SK-N-SH (cell line): ENCODE measurements at regions not wholly inside any gene's neighbourhood (a gene's known extent, or its start where the extent isn't known, plus 50 kb on each side); places are given as distances from the start of the nearest gene placed in this dataset.

ENCODE experiments used
- CTCF ChIA-PET: fragments of 300-600, 350-600 bp; formaldehyde crosslinking; extraction: SDS; loops from one replicate; lab custom pipeline; 2021; lab: Yijun Ruan, JAX
- POLR2A ChIA-PET: fragments of 350-600 bp; sonication (Branson Sonifier 250); formaldehyde crosslinking; extraction: SDS; loops from one replicate; lab custom pipeline; 2020; ENCODE audit warnings: antibody characterized with exemption, inconsistent platforms; lab: Yijun Ruan, JAX
- DNase-seq: peaks from one replicate; pipeline ENCODE4 v3.0.0; 2012
- H2AFZ ChIP-seq: fragments of 200-600 bp; sonication (generic); 2 replicates; pipeline ENCODE4 v1.8.1; 2016; ENCODE audit warnings: antibody characterized with exemption, mild to moderate bottlenecking, low read depth
- H3F3A ChIP-seq: fragments of 200-600 bp; sonication (generic); replicated peaks from 2 replicates; pipeline ENCODE3; 2016; ENCODE audit warnings: antibody characterized with exemption, mild to moderate bottlenecking; ENCODE audit not compliant: insufficient read depth
- H3K27ac ChIP-seq, 2 experiments: fragments of 200-500 bp in 1 of 2; fragments of 200-600 bp in 1 of 2; sonication (Bioruptor generic) in 1 of 2; sonication (generic), shearing (Covaris generic) in 1 of 2; 2 replicates each; pipeline versions ENCODE4 v1.5.1 to v1.6.1; 2014 to 2016; ENCODE audit warnings: low read depth in 2 of 2, inconsistent platforms in 1 of 2, low read length in 1 of 2, mild to moderate bottlenecking in 1 of 2, mixed read lengths in 1 of 2
- H3K27me3 ChIP-seq: fragments of 200-600 bp; sonication (generic), shearing (Covaris generic); 2 replicates; pipeline ENCODE4 v1.6.1; 2016; ENCODE audit warnings: mixed run types; ENCODE audit not compliant: insufficient read depth
- H3K36me3 ChIP-seq, 2 experiments: fragments of 200-500 bp in 1 of 2; fragments of 200-600 bp in 1 of 2; sonication (Bioruptor generic) in 1 of 2; sonication (generic) in 1 of 2; replicated peaks in 1 of 2; 2 replicates each; pipeline versions ENCODE3 to v1.5.1; 2014 to 2016; ENCODE audit warnings: low read length in 1 of 2, mild to moderate bottlenecking in 1 of 2; ENCODE audit not compliant: insufficient read depth in 2 of 2, control insufficient read depth in 1 of 2
- H3K4me1 ChIP-seq, 2 experiments: fragments of 200-500 bp in 1 of 2; fragments of 200-600 bp in 1 of 2; sonication (Bioruptor generic) in 1 of 2; sonication (generic), shearing (Covaris generic) in 1 of 2; 2 replicates each; pipeline versions ENCODE4 v1.5.1 to v1.6.1; 2014 to 2016; ENCODE audit warnings: low read depth in 1 of 2, low read length in 1 of 2, mixed run types in 1 of 2; ENCODE audit not compliant: insufficient read depth in 2 of 2, control insufficient read depth in 1 of 2
- H3K4me2 ChIP-seq: fragments of 200-600 bp; sonication (generic), shearing (Covaris generic); 2 replicates; pipeline ENCODE4 v1.6.1; 2017; ENCODE audit warnings: mixed run types
- H3K4me3 ChIP-seq, 2 experiments: fragments of 200-500 bp in 1 of 2; fragments of 200-600 bp in 1 of 2; sonication (Bioruptor generic) in 1 of 2; sonication (generic), shearing (Covaris generic) in 1 of 2; 2 replicates each; pipeline versions ENCODE4 v1.5.1 to v1.8.1; 2014 to 2016; ENCODE audit warnings: low read depth in 2 of 2, inconsistent platforms in 1 of 2, low read length in 1 of 2, mild to moderate bottlenecking in 1 of 2, mixed read lengths in 1 of 2, moderate library complexity in 1 of 2
- H3K79me2 ChIP-seq: fragments of 200-600 bp; sonication (generic); 2 replicates; pipeline ENCODE4 v1.8.1; 2017; ENCODE audit warnings: mild to moderate bottlenecking; ENCODE audit not compliant: insufficient read depth
- H3K9ac ChIP-seq: fragments of 200-600 bp; sonication (generic); 2 replicates; pipeline ENCODE4 v1.6.1; 2017; ENCODE audit warnings: mixed run types
- H3K9me2 ChIP-seq: fragments of 200-600 bp; sonication (generic); 2 replicates; pipeline ENCODE4 v1.6.1; 2017; ENCODE audit warnings: mixed run types
- H3K9me3 ChIP-seq: fragments of 200-600 bp; sonication (generic); 2 replicates; pipeline ENCODE4 v1.6.1; 2017; ENCODE audit warnings: mixed run types, mild to moderate bottlenecking, moderate library complexity
- H4K20me1 ChIP-seq: fragments of 200-600 bp; sonication (generic); 2 replicates; pipeline ENCODE4 v1.6.1; 2017; ENCODE audit warnings: mild to moderate bottlenecking, mixed run types; ENCODE audit not compliant: insufficient read depth
- ELF1 ChIP-seq: IDR thresholded peaks from 2 replicates; pipeline ENCODE4 v1.4.0; 2012
- EP300 ChIP-seq, 2 experiments: IDR thresholded peaks; 2 replicates each; pipeline versions ENCODE4 v1.4.0 to v1.6.1; 2012; ENCODE audit warnings: borderline replicate concordance in 1 of 2, low read depth in 1 of 2, low read length in 1 of 2
- EZH2phosphoT487 ChIP-seq: fragments of 200-600 bp; sonication (generic); IDR thresholded peaks from 2 replicates; pipeline ENCODE4 v1.6.1; 2017; ENCODE audit warnings: low read depth, mixed run types, mild to moderate bottlenecking, antibody characterized with exemption, moderate library complexity, borderline replicate concordance
- JUND ChIP-seq: IDR thresholded peaks from 2 replicates; pipeline ENCODE4 v1.4.0; 2012
- MEF2A ChIP-seq: IDR thresholded peaks from 2 replicates; pipeline ENCODE4 v1.4.0; 2012; ENCODE audit warnings: low read depth, borderline replicate concordance
- RFX5 ChIP-seq: IDR thresholded peaks from 2 replicates; pipeline ENCODE4 v1.6.1; 2012; ENCODE audit warnings: mild to moderate bottlenecking, improper control_type of control experiment, low read length
- RXRA ChIP-seq: IDR thresholded peaks from 2 replicates; pipeline ENCODE4 v1.4.0; 2012; ENCODE audit warnings: low read depth, mild to moderate bottlenecking, borderline replicate concordance
- SIN3A ChIP-seq: IDR thresholded peaks from 2 replicates; pipeline ENCODE4 v1.6.1; 2012; ENCODE audit warnings: low read depth, mild to moderate bottlenecking, low read length, moderate library complexity, borderline replicate concordance
- SMC3 ChIP-seq: IDR thresholded peaks from 2 replicates; pipeline ENCODE4 v1.6.1; 2012; ENCODE audit warnings: low read depth, low read length, improper control_type of control experiment
- TAF1 ChIP-seq: IDR thresholded peaks from 2 replicates; pipeline ENCODE4 v1.6.1; 2012; ENCODE audit warnings: low read depth, mild to moderate bottlenecking, low read length, moderate library complexity, borderline replicate concordance
- TCF12 ChIP-seq: IDR thresholded peaks from 2 replicates; pipeline ENCODE4 v1.4.0; 2012
- YY1 ChIP-seq: IDR thresholded peaks from 2 replicates; pipeline ENCODE4 v1.4.0; 2012; ENCODE audit warnings: low read depth, mild to moderate bottlenecking
- WGBS: methylation state at CpG from one replicate; pipeline ENCODE4 v1.1.6; 2017; ENCODE audit warnings: low lambda C conversion rate; 5-methylcytosine and 5-hydroxymethylcytosine counted together
- TF ChIP-seq, protein P1 (sequence below): fragments of 150-350 bp; IDR thresholded peaks from 2 replicates; pipeline ENCODE4 v1.6.1; 2017; ENCODE audit warnings: antibody characterized with exemption, low read length, low read depth, borderline replicate concordance
- TF ChIP-seq, protein P2 (sequence below): IDR thresholded peaks from 2 replicates; pipeline ENCODE4 v1.6.1; 2012; ENCODE audit warnings: mild to moderate bottlenecking, low read depth, low read length, moderate library complexity
- TF ChIP-seq, protein P3 (sequence below): fragments of 200-600 bp; sonication (generic); IDR thresholded peaks from 2 replicates; pipeline ENCODE4 v1.6.1; 2017; ENCODE audit warnings: antibody characterized with exemption, mild to moderate bottlenecking, moderate library complexity

DNA sequence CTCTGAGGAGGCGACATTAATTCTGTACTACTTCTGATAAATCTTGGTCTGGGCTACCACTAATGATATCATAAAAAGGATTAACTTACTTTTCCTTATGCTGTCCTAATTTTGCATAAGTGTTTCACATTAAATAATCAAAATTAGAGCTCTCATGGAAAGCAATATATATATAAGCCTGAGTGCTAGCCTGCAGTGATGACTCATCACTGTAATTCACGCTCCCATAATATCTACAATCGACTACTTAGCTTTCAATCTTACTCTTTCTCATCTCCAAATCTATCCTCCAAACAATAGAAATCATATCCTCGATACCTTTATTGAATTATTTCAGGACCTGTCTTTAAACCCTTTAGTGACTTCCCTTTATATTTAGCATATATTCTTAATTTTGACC, 701.3 kb downstream of the RERGL start:
- H3K36me3 ChIP-seq, result no peaks in the 10 kb centered on the region
- no peak for DNase-seq
- no peaks in the 10 kb centered on the region; the same call in 1 of the 2 replicates for H3K9me2 ChIP-seq
- H3K9me3 ChIP-seq, result peaks cover 10% of the 10 kb centered on the region
- no peaks in the 10 kb centered on the region for H3F3A ChIP-seq
- no peaks in the 10 kb centered on the region for H3K79me2 ChIP-seq
- no peak overlapping the region for H3K27ac ChIP-seq
- 14% methylated on average over 4 of the region's 4 CpGs for WGBS
- ChIA-PET CTCF (no interaction called here), POLR2A (no interaction called here)
- no peak for TF ChIP-seq EZH2phosphoT487
- TF ChIP-seq SMC3, result no peak
- TF ChIP-seq YY1, result no peak
- TF ChIP-seq ELF1, result no peak
- TF ChIP-seq SIN3A, result no peak
- no peak for TF ChIP-seq EP300 (IDR thresholded peaks at IDR 0.05; ENCODE audit: borderline replicate concordance in 1 of 2, low read depth in 1 of 2, low read length in 1 of 2)
- TF ChIP-seq, protein P1, sequence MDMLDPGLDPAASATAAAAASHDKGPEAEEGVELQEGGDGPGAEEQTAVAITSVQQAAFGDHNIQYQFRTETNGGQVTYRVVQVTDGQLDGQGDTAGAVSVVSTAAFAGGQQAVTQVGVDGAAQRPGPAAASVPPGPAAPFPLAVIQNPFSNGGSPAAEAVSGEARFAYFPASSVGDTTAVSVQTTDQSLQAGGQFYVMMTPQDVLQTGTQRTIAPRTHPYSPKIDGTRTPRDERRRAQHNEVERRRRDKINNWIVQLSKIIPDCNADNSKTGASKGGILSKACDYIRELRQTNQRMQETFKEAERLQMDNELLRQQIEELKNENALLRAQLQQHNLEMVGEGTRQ, result no peak
- TF ChIP-seq, protein P2, sequence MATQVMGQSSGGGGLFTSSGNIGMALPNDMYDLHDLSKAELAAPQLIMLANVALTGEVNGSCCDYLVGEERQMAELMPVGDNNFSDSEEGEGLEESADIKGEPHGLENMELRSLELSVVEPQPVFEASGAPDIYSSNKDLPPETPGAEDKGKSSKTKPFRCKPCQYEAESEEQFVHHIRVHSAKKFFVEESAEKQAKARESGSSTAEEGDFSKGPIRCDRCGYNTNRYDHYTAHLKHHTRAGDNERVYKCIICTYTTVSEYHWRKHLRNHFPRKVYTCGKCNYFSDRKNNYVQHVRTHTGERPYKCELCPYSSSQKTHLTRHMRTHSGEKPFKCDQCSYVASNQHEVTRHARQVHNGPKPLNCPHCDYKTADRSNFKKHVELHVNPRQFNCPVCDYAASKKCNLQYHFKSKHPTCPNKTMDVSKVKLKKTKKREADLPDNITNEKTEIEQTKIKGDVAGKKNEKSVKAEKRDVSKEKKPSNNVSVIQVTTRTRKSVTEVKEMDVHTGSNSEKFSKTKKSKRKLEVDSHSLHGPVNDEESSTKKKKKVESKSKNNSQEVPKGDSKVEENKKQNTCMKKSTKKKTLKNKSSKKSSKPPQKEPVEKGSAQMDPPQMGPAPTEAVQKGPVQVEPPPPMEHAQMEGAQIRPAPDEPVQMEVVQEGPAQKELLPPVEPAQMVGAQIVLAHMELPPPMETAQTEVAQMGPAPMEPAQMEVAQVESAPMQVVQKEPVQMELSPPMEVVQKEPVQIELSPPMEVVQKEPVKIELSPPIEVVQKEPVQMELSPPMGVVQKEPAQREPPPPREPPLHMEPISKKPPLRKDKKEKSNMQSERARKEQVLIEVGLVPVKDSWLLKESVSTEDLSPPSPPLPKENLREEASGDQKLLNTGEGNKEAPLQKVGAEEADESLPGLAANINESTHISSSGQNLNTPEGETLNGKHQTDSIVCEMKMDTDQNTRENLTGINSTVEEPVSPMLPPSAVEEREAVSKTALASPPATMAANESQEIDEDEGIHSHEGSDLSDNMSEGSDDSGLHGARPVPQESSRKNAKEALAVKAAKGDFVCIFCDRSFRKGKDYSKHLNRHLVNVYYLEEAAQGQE, result no peak
- TF ChIP-seq RXRA, result no peak
- no peak for TF ChIP-seq MEF2A
- no peak for TF ChIP-seq RFX5
- no peak for TF ChIP-seq JUND
- no peak for TF ChIP-seq TAF1
- TF ChIP-seq TCF12, result no peak
- TF ChIP-seq, protein P3, sequence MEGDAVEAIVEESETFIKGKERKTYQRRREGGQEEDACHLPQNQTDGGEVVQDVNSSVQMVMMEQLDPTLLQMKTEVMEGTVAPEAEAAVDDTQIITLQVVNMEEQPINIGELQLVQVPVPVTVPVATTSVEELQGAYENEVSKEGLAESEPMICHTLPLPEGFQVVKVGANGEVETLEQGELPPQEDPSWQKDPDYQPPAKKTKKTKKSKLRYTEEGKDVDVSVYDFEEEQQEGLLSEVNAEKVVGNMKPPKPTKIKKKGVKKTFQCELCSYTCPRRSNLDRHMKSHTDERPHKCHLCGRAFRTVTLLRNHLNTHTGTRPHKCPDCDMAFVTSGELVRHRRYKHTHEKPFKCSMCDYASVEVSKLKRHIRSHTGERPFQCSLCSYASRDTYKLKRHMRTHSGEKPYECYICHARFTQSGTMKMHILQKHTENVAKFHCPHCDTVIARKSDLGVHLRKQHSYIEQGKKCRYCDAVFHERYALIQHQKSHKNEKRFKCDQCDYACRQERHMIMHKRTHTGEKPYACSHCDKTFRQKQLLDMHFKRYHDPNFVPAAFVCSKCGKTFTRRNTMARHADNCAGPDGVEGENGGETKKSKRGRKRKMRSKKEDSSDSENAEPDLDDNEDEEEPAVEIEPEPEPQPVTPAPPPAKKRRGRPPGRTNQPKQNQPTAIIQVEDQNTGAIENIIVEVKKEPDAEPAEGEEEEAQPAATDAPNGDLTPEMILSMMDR, result no peak
- H3K4me3 ChIP-seq, result no peak overlapping the region
- no peaks in the 10 kb centered on the region for H3K27me3 ChIP-seq
- H4K20me1 ChIP-seq, result no peaks in the 10 kb centered on the region
- no peak overlapping the region for H3K9ac ChIP-seq
- no peaks in the 10 kb centered on the region for H3K4me1 ChIP-seq
- no peak overlapping the region for H2AFZ ChIP-seq
- H3K4me2 ChIP-seq, result no peak overlapping the region
